Peyer's patch (tissue), 4 donors: ENCODE measurements at regions not wholly inside any gene's neighbourhood (a gene's known extent, or its start where the extent isn't known, plus 50 kb on each side); places are given as distances from the start of the nearest gene placed in this dataset.

Experiments used
- POLR2A ChIP-seq, 2 donors: fragments of 450-650 bp; IDR thresholded peaks; one replicate each; pipeline ENCODE4 v1.5.1; 2017; ENCODE audit warnings: antibody characterized with exemption in 2 of 2, mild to moderate bottlenecking in 2 of 2, moderate library complexity in 2 of 2
- TF ChIP-seq, protein P1 (sequence below), 6 experiments: fragments of 450-650 bp in 4 of 6; fragments of 200-600 bp in 2 of 6; sonication (generic) in 1 of 6; IDR thresholded peaks; one replicate each; pipeline ENCODE4 v1.5.1; 2017 to 2019; ENCODE audit warnings: antibody characterized with exemption in 6 of 6, mild to moderate bottlenecking in 3 of 6, moderate library complexity in 1 of 6

- TF ChIP-seq POLR2A (IDR thresholded peaks at IDR 0.05), result no peak
- TF ChIP-seq, protein P1, sequence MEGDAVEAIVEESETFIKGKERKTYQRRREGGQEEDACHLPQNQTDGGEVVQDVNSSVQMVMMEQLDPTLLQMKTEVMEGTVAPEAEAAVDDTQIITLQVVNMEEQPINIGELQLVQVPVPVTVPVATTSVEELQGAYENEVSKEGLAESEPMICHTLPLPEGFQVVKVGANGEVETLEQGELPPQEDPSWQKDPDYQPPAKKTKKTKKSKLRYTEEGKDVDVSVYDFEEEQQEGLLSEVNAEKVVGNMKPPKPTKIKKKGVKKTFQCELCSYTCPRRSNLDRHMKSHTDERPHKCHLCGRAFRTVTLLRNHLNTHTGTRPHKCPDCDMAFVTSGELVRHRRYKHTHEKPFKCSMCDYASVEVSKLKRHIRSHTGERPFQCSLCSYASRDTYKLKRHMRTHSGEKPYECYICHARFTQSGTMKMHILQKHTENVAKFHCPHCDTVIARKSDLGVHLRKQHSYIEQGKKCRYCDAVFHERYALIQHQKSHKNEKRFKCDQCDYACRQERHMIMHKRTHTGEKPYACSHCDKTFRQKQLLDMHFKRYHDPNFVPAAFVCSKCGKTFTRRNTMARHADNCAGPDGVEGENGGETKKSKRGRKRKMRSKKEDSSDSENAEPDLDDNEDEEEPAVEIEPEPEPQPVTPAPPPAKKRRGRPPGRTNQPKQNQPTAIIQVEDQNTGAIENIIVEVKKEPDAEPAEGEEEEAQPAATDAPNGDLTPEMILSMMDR (IDR thresholded peaks at IDR 0.05), result no peak
Measured at GRCh38 chr10:29882766-29883165, 176.6 kb downstream of the JCAD start.
